Amniotic epithelial cell (primary cell): ENCODE measurements at regions not wholly inside any gene's neighbourhood (a gene's known extent, or its start where the extent isn't known, plus 50 kb on each side); places are given as distances from the start of the nearest gene placed in this dataset.
"Not testable (repeated sequence)": the region's sequence is repeated elsewhere in the genome, so short reads cannot be mapped to it uniquely, and the experiment has no call there.

Experiments used
- DNase-seq: peaks from one replicate; pipeline ENCODE4 v3.0.0-alpha.2; 2010; ENCODE audit warnings: low read depth

DNA sequence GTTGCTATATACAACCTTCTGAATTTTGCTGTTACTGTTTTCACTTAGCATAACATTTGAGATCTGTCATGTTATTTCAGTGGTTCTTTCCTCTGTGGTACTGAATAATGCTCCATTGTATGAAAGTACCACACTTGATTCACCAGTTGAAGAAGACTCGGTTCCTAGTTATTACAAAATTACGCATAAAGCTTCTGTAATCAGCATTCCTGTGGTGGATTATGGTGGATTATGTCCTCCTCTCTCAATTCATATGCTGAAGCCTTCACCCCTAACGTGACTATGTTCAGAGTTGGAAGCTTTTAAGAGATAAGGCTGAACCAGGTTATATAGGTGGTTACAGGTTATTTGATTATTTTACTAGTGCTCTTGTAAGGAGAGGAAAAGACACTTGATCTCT, 2143.5 kb upstream of the AGA start:
- DNase-seq: no peak

DNA sequence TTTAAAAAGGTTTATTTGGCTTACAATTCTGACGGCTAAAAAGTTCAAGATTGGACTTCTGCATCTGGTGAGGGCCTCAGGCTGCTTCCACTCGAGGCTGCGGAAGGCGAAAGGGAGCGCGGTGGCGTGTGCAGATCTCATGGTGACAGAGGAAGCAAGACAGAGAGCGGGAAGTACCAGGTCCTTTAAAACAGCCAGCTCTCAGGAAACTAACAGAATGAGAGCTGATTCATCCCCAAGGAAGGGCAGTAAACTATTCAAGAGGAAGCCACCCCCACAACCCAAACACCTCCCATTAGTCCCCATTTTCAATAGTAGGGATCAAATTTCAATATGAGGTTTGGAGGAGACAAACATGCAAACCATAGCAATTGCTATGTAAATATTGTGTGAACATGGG, 2144.2 kb upstream of the AGA start:
- no peak for DNase-seq

DNA sequence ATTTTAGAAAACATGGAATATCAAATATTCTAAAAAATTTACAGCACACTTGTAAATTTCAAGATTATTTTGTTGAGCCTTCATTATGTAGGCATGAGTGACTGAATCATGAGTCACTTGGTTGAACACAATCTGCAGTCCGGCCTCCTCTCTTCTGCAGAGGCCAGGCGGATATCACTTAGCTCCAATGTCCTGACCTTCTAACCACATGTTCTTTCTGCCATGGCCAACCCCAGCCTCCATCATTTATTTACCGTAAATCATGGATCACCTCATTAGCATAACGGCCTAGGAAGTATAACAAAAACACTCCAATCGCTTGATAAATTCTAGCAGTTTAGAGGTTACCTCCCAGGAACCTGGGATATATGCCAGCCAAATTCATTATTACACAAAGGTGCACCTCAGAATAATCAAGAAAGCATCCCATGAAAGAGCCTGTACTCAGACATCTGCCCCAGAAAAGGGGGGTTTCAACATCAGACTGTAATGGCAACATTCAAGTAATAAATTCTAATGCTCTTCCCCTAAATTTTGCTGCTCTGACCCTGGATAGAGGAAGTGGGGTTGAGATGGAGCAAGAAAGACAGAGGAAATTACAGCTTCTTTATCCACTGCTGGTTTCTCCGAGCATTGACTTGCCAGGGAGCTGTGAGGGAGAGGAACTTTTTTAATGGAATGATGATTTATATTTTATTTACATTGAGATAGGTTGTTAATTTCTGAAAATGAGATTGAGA, 2153.6 kb upstream of the AGA start:
- DNase-seq: no peak

DNA sequence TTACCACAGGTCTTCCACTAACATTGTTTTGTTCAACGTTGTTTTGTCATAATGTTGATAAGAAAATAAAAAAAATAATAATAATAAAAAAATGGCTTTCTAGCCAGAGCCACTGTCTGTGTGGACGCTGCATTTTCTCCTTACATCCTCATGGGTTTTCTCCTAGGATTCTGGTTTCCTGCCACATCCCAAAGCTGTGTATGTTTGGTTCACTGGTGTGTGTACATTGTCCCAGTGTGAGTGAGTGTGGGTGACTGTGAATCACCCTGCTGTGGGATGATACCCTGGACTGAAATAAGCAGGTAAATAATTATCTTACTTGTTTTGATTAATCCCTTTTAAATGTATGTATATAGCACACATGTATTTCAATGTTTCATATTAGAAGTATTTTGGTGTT, 2154.4 kb upstream of the AGA start:
- DNase-seq: no peak

DNA sequence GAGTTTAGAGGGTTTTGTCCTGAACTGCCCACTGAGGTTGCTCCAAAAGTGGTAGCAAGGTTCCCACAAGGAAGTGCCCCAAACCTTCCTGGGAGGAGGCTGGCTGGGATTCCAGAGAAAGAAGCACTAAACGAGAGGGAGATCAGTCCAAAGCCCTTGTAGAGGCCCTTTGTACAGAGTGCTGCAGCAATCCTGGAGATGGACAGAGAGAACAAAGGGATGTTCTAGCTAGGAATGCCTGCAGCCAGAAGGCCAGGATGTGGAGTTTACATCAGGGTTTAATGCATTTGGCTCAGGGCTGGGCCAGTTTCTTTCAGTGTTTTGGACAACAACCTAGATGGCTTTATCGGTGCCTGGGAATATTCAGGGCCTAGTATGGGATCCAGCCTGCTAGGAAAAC, 2155.1 kb upstream of the AGA start:
- no peak for DNase-seq

DNA sequence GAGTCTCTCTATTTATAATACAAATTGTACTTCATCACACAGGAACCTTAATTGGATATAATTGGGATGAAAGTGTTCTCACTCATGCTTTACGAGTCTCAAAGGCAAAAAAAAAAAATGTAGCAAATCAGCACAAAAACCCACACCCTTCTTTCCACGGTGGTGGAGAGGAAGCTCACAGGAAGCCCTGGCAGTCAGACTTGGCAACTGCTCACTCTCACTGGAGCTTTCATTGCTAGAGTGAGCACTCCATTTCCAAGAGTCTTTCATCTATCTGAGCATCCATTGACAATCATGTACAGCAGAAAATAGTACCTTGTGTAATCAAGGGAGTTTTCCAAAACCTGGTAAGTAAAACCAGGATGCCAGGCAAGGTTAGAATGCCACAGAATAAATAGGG, 2159.4 kb upstream of the AGA start:
- DNase-seq: no peak

DNA sequence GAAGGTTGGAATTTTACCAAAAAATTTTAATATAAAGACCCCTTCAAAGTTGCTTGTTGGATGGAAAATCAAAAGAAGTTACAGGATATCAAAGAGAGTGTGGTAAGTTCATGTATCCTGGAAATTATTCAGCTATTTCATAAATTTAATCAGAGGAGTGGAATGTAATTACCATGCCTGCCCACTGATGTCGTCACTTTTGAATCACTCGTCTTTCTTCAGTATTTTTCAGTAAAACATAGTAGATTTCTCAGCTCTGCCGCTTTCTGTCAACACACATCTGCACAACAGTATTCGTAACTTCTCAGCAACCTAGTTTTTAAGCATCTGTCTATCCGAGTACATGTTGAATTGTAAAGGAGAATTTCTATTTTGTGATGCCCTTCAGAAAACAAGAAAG, 2163.0 kb upstream of the AGA start:
- DNase-seq: no peak

DNA sequence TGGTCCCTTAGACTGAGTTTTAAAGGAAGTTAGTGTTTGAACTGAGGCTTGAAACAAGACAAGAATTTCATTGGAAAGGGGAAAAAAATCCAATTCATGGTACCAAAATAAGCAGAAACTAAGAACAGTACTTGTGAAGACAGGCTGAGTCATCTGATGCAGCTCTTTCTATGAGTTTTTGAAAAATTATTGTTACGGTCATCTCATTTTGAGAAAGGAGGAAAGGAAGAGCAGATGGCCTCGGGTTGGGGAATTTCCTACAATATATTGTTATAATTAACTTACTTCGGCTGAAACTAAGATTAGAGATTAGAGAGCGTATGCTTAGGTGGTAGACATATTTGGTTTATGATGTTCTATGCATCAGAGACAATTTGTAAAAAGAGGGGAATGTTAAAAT, 2164.8 kb upstream of the AGA start:
- no peak for DNase-seq

DNA sequence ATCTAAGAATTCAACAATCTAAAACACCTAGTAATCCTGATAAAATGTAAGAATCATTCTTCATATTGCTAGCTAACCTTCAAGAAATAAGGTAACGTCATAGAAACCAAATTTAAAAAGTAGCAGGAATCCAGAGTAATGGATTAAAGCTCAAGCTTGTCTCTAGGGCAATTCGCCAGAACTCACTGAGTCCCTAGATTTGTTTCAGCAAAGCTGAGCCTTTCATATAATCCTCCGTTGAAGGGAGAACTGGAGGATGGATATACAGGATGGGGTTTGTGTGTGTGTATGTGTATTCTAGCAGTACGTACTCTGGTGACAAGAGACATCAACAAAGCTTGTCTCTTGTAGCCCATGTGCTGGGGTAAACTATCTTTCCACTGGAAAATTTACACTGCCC, 2173.5 kb upstream of the AGA start:
- DNase-seq: no peak

DNA sequence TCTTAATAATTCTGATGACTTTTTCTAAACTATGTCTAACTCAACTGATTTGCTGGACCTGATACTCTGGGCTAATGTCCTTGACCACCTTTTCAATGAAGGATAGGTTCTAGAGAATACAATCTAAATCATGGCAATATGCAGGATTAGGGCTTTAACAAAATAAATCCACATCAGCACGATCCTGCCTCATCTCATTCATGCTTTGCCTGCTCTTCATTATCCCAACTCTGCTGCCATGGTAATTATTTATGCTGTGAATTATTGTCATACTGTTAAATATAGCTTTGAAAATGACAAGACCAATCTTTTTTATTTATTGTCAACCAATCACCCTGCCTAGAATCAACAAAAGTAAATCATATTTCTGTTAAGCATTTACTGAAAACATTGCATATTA, 2176.7 kb upstream of the AGA start:
- no peak for DNase-seq

DNA sequence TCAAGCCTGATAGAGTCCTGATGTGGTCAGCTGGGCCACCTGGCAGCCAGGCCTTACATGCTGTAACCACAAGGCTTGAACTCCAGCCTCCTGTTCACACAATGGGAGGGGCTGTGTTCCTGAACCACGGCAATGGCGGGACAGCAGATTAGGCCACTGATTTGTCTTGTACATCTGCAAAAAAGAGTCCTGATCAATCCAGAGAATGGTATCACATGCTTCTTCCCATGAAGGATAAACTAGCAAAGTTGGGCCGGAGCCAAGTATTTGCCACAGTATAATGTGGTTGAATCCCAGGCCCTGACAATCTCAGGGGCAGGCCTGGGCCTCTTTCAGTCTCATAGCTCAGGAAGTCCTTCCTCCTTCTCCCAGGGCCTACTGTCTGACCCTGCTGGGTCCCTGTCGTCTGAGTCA, 2182.5 kb upstream of the AGA start:
- DNase-seq: no peak

DNA sequence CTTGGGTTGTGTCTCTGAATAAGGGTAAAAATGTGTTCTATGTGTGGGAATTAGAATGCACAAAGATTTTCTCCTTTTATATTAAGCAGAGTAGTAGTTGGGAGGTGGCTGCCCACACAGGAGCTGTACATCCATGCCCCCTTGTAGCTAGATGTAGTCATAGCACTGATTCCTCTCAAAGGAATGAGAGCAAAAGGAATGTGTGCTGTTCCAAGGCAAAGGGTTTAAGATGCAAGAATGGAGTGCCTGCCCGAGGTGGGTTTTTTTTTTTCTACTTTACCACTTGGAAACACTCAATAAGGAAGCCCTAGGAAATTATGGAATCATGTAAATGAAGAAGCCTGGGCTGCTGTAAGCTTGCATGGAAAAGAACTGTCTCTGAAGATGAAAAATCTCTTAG, 2183.2 kb upstream of the AGA start:
- no peak for DNase-seq

DNA sequence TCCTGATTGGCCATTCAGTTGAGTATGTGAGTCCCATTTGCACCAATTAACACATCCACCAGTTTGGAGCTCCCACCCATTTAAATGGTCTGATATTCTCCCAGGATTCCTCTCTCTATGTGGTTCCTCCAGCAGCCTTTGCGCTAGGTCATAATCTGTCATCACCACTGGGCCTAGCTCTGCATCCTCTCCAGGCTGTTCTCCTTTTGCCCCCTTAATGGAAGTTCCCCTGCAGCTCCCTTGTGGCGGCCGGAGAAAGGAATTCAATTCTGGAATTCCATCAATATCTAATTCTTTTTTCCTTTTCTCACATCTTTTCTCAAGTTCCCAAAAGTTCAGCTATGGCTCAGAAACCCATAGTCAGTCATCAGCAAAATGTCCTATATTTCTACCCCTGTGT, 2184.4 kb upstream of the AGA start:
- DNase-seq: no peak

DNA sequence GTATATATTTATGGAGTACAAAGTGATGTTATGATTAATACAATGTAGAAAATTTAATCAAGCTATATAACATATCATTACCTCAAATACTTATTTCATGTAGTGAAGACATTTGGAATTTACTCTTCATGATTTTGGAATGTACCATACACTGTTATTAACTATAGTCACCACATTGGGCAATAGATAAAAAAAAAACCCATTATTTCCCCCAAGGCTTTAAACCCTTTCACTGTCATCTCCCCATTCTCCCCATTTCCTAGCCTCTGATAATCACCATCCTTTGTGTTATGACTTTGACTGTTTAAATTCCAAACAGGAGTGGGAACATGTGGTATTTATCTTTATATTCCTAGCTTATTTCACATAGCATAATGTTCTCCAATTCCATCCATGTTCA, 2189.1 kb upstream of the AGA start:
- DNase-seq: no peak

DNA sequence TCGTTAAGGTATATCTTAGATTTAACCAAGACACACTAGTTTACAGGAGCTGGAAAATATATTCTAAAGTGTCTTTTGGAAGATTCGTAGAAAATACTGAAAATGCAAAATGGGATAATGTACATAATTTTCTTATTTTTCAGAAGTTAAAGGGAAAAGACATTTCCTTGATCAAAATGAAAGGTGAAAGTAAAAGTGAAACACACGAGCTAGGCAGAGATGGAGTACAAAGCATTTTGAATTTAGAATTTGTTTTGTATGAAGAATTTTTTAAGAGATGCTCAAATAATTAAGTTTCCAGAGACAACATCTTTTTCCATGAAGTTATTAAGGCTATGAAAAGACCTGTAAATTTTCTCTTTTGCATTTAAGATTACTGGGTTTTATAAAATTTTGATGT, 2192.6 kb upstream of the AGA start:
- DNase-seq: no peak

DNA sequence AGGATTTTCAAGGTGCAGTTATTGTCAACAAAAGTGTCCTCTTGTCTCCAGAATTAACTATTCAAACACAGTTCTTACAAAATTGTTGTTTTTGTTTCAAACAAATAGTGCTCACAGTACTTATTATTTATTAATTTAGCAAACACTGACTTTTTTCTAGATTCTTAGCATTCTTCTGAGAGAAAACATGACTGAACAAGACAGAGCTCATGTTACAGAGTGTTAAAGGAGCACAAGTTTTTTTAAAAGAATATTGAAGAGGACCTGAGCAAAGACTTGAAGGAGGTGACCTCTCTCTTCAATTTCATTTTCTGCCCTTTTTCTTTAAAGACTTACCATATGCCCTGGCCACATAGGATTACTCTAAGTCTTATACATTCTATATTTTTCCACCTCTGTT, 2220.3 kb upstream of the AGA start:
- DNase-seq: no peak

DNA sequence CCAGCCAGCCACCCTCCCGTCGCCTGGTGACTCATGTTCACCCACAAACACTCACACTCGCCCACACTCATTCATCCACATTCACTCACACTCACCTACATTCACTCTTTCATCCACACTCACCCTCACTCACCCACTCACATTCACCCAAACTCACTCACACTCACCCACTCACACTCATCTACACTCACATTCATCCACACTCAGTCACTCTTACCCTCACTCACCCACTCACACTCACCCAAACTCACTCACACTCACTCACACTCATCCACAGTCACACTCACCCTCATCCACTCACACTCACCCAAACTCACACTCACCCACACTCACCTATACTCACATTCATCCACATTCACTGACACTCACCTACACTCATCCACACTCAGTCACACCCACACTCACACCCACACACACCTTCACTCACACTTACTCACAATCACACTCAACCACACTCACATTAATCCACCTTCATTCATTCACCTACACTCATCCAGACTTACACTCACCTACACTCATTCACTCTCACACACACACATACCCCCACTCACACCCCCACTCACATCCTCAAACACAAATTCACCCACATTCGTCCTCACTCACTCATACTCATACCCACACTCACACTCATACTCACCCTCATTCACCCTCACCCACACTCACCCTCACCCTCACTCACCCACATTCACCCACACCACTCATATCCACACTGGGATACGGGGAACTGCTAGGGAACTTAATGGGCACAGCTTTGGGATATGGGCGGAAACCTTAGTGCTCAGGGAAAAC, 2221.6 kb upstream of the AGA start:
- DNase-seq: no peak

DNA sequence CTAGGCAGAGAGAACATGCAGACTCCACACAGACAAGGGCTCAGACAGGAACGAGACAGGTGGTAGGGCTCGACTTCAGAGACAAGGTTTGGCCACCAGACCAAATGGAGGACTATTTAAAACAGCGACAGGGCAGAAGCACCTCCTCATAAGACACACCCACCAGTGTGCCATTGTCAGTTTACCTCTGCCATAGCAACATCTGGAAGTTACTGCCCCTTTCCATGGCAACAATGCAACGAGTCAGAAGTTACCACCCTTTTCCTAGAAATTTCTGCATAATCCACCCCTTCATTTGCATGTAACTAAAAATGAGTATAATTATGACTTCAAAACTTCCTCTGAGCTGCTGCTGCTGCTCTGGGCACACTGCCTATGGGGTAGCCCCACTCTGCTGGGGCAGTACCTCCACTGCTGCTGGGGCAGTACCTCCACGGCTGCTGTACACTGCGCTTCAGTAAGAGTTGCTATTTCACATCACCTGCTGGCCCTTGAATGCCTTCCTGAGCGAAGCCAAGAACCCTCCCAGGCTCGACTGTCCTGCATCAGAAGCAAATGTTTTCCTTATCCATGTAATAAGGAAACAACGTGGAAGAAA, 2222.3 kb upstream of the AGA start:
- no peak for DNase-seq

DNA sequence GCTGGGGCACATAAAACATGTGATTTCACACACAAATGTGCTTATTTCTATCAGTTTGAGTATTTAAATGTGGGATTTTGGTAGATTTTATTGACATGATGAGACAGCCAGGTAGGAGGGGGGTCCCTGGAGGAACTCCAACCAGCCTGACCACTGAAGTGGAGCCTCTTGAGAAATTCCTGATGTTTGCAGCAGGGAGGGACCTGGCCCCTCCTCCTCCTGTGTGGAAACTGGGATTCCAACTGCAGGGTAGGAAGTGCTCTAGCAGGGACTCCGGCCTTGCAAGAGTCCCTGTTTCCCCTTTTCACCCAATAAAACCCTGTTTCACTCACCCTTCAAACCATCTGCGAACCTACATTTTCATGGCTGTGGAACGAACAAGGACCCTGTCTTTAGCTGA, 2224.0 kb upstream of the AGA start:
- no peak for DNase-seq

DNA sequence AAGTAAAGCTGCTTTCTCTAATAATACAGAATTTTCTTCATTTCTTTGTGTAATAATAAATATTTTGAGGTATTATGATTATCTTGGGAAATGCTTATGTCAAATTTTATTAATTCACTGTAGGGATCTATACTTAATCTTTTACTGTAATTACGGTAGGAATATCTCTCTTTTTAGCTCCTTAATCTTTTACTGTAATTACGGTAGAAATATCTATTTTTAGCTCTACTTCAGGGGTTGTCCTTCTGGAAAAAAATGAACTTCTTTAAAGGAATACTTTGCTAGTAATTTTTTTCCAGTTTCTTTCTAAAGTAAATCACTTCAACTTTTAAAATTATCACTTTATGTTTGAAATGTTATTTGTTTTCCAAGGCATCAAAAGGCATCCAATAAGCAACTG, 2229.4 kb upstream of the AGA start:
- DNase-seq: no peak

DNA sequence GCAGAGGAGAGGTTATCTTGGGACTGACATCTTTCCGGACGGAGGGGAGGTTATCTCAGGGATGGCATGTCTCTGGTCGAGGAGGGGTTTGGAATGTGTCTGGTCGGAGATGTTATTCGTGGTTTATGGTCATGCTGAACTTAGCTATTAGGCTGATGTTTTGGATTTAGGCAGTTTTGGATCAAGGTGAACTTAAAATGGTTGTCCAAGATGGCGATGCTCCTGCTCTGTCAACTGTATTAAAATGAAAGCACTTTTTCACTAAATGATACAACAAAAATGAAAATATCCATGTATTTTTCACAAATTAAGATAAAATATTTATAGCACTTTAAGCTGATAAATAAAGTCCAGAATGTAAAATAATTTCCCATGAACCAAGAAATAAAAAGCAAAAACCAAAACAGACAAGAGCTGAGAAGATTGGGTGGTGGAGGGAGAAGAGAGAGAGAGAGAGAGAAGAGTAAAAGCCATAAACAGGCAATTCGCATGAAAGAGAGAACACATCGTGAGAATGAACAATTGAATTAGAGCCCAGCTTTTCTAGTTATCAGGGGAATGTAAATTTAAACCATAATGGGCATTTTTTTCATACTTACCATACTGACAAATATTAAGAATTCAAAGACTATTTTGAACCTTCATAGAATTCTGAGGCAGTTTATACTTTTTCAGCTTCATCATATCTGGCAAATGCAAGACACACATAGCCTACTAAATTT, 2236.0 kb upstream of the AGA start:
- no peak for DNase-seq

DNA sequence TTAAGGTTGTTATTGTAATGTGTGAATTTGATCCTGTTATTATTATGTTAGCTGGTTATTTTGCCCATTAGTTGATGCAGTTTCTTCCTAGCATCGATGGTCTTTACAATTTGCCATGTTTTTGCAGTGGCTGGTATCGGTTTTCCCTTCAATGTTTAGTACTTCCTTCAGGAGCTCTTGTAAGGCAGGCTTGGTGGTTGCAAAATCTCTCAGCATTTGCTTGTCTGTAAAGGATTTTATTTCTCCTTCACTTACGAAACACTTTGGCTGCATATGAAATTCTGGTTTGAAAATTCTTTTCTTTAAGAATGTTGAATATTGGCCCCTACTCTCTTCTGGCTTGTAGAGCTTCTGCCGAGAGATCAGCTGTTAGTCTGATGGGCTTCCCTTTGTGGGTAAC, 2241.4 kb upstream of the AGA start:
- DNase-seq: not testable (repeated sequence)

DNA sequence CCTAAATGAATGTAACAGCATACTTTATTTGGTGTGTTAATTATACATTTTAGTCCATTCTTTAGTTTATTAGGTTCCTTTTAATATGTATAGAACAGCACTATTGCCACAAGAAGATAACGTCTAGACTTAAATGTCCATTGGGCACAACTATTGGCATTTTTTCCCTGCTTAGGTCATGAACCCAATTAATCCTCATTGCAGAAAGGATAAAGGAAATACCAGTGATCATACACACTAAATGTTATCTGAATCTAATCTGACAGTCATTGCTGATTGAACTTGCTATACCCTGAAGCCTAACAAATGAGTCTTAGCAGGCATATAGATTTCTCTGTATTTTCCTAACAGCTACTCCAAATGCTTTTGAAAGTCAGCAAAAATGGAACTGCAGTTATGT, 2250.0 kb upstream of the AGA start:
- no peak for DNase-seq
